ENCODE measurements at regions not wholly inside any gene's neighbourhood (a gene's known extent, or its start where the extent isn't known, plus 50 kb on each side); places are given as distances from the start of the nearest gene placed in this dataset.

GRCh38 chr5:163023846-163024245 is 413.5 kb upstream of the CCNG1 start:
- no peaks in the 10 kb centered on the region for H3K4me1 ChIP-seq
- no peaks in the 10 kb centered on the region for H3K27me3 ChIP-seq
- no peak overlapping the region for H3K4me3 ChIP-seq
- DNase-seq (ENCODE audit: low spot score in 2 of 2) = no peak
- no peak overlapping the region for H3K27ac ChIP-seq
- intact Hi-C loops (cut with DNase I) = no loop called here
- no peaks in the 10 kb centered on the region for H3K36me3 ChIP-seq
- no peaks in the 10 kb centered on the region for H3K9me3 ChIP-seq
- no peak for TF ChIP-seq CTCF (IDR thresholded peaks at IDR 0.05)

- Histone ChIP-seq H3K36me3 (no peaks in the 10 kb centered on the region), H3K4me3 (no peak overlapping the region), H3K4me1 (no peaks in the 10 kb centered on the region), H3K27ac (no peak overlapping the region), H3K9me3 (no peaks in the 10 kb centered on the region), H3K27me3 (no peaks in the 10 kb centered on the region)
- no peak for TF ChIP-seq CTCF (IDR thresholded peaks at IDR 0.05)
- intact Hi-C loops (cut with DNase I) = no loop called here
- no peak for DNase-seq (ENCODE audit: low spot score in 2 of 2)
Observed at GRCh38 chr5:163024936-163025335, 412.5 kb upstream of the CCNG1 start.

- no peak for TF ChIP-seq CTCF (IDR thresholded peaks at IDR 0.05)
- Histone ChIP-seq H3K27ac (no peak overlapping the region), H3K36me3 (no peaks in the 10 kb centered on the region), H3K27me3 (no peaks in the 10 kb centered on the region), H3K4me3 (no peak overlapping the region), H3K9me3 (no peaks in the 10 kb centered on the region), H3K4me1 (no peaks in the 10 kb centered on the region)
- no peak for DNase-seq (ENCODE audit: low spot score in 2 of 2)
- intact Hi-C loops (cut with DNase I) = no loop called here
Observed at GRCh38 chr5:163033656-163034055, 403.7 kb upstream of the CCNG1 start.

- Histone ChIP-seq H3K27ac (no peak overlapping the region), H3K4me3 (no peak overlapping the region), H3K4me1 (no peaks in the 10 kb centered on the region), H3K9me3 (no peaks in the 10 kb centered on the region), H3K27me3 (no peaks in the 10 kb centered on the region), H3K36me3 (no peaks in the 10 kb centered on the region)
- TF ChIP-seq CTCF (IDR thresholded peaks at IDR 0.05) = no peak
- DNase-seq (ENCODE audit: low spot score in 2 of 2) = no peak
- intact Hi-C loops (cut with DNase I) = no loop called here
Observed at GRCh38 chr5:163041254-163041653, 396.1 kb upstream of the CCNG1 start.

- Histone ChIP-seq H3K27me3 (no peaks in the 10 kb centered on the region), H3K9me3 (peaks cover 0 to 4% of the 10 kb centered on the region in 2 donors), H3K36me3 (no peaks in the 10 kb centered on the region), H3K27ac (no peak overlapping the region), H3K4me1 (no peaks in the 10 kb centered on the region), H3K4me3 (no peak overlapping the region)
- intact Hi-C loops (cut with DNase I) = no loop called here
- TF ChIP-seq CTCF (IDR thresholded peaks at IDR 0.05) = no peak
- DNase-seq (ENCODE audit: low spot score in 2 of 2) = no peak
Observed at GRCh38 chr5:163079618-163080017, 357.8 kb upstream of the CCNG1 start.

- Histone ChIP-seq H3K4me1 (no peaks in the 10 kb centered on the region), H3K9me3 (no peaks in the 10 kb centered on the region), H3K36me3 (no peaks in the 10 kb centered on the region), H3K4me3 (no peak overlapping the region), H3K27me3 (no peaks in the 10 kb centered on the region), H3K27ac (no peak overlapping the region)
- DNase-seq (ENCODE audit: low spot score in 2 of 2) = no peak
- intact Hi-C loops (cut with DNase I) = no loop called here
- TF ChIP-seq CTCF (IDR thresholded peaks at IDR 0.05) = no peak
Observed at GRCh38 chr5:163089230-163089629, 348.2 kb upstream of the CCNG1 start.
